ENCODE measurements at regions not wholly inside any gene's neighbourhood (a gene's known extent, or its start where the extent isn't known, plus 50 kb on each side); places are given as distances from the start of the nearest gene placed in this dataset.

GRCh38 chr9:102355982-102356381 is 617.5 kb upstream of the GRIN3A start:
- Histone ChIP-seq H4K20me1 (replicated peaks in 1 of 2; ENCODE audit: control insufficient read depth in 1 of 2, insufficient read depth in 2 of 2, low read length in 2 of 2) (no peaks in the 10 kb centered on the region), H3K36me3 (ENCODE audit: control insufficient read depth in 2 of 4, insufficient read depth in 4 of 4, low read length in 3 of 4) (no peaks in the 10 kb centered on the region), H3K4ac (replicated peaks; ENCODE audit: insufficient read length, low read depth, low read length) (no peak overlapping the region), H3K23ac (ENCODE audit: insufficient read length) (no peak overlapping the region), H2AFZ (ENCODE audit: low read length) (no peak overlapping the region), H4K91ac (replicated peaks; ENCODE audit: insufficient read length, low read length) (no peak overlapping the region), H3K27me3 (replicated peaks in 1 of 4; ENCODE audit: control insufficient read depth in 3 of 4, extremely low read depth in 1 of 4, insufficient read depth in 3 of 4, low read length in 3 of 4) (no peaks in the 10 kb centered on the region), H4K8ac (ENCODE audit: extremely low read depth, insufficient read depth, low read length) (no peak overlapping the region), H3K27ac (ENCODE audit: low read depth, low read length) (no peak overlapping the region), H2BK5ac (ENCODE audit: low read depth, low read length) (no peak overlapping the region), H2BK12ac (ENCODE audit: low read depth, low read length) (no peak overlapping the region), H3K4me2 (ENCODE audit: insufficient read depth in 1 of 2, low read depth in 2 of 2, low read length in 2 of 2) (no peak overlapping the region), H3K56ac (replicated peaks; ENCODE audit: insufficient read length, low read depth, low read length) (no peak overlapping the region), H3K79me1 (ENCODE audit: low read depth, low read length) (no peaks in the 10 kb centered on the region), H3K23me2 (ENCODE audit: low read depth, low read length) (no peaks in the 10 kb centered on the region), H3K9ac (replicated peaks in 1 of 4; ENCODE audit: extremely low read depth in 1 of 4, low read depth in 3 of 4, low read length in 3 of 4) (no peak overlapping the region), H3K79me2 (ENCODE audit: control insufficient read depth in 1 of 2, insufficient read depth in 2 of 2, low read length in 2 of 2) (no peaks in the 10 kb centered on the region), H3K14ac (ENCODE audit: insufficient read length) (no peak overlapping the region), H2AK5ac (ENCODE audit: low read depth, low read length) (no peak overlapping the region), H2BK15ac (ENCODE audit: low read length) (no peak overlapping the region), H3K4me1 (replicated peaks in 1 of 4; ENCODE audit: control insufficient read depth in 3 of 4, insufficient read depth in 4 of 4, low read length in 3 of 4) (no peaks in the 10 kb centered on the region), H3K9me3 (ENCODE audit: insufficient read depth in 2 of 2, low read depth in 1 of 2, low read length in 1 of 2) (peaks cover 0 to 8% of the 10 kb centered on the region in 2 experiments; a peak in 2 of 4 replicates), H3K4me3 (ENCODE audit: extremely low read depth in 1 of 4, insufficient read depth in 2 of 4, low read depth in 3 of 4, low read length in 4 of 4) (no peak overlapping the region), H4K5ac (ENCODE audit: insufficient read length, low read depth, low read length) (no peak overlapping the region), H2BK120ac (replicated peaks; ENCODE audit: low read depth, low read length) (no peak overlapping the region), H3K18ac (ENCODE audit: extremely low read depth, low read length) (no peak overlapping the region), H2BK20ac (ENCODE audit: low read length) (no peak overlapping the region)
- FAIRE-seq (no peak), DNase-seq (ENCODE audit: low read depth in 1 of 2, low spot score in 2 of 2) (no peak)
- CTCF ChIA-PET (ENCODE audit: partially characterized antibody): no interaction called here
- WGBS, 2 experiments (ENCODE audit: extremely low coverage in 1 of 2, insufficient coverage in 1 of 2, insufficient read length in 1 of 2, insufficient replicate concordance in 2 of 2, low coverage in 1 of 2, low lambda C conversion rate in 2 of 2, missing lambda C conversion rate in 1 of 2): 76% methylated on average over 4 of the region's 5 CpGs; no CpG with 5 or more reads in 1 of the 2 experiments
- POLR2A ChIA-PET (ENCODE audit: partially characterized antibody): no interaction called here
- TF ChIP-seq CEBPB (IDR thresholded peaks at IDR 0.05; ENCODE audit: low read depth, low read length) (no peak), POU5F1 (IDR thresholded peaks at IDR 0.05; ENCODE audit: low read depth, low read length) (no peak), BACH1 (IDR thresholded peaks at IDR 0.05; ENCODE audit: low read length) (no peak)

Data from H1 (cell line).